ENCODE measurements at regions not wholly inside any gene's neighbourhood (a gene's known extent, or its start where the extent isn't known, plus 50 kb on each side); places are given as distances from the start of the nearest gene placed in this dataset.

- no peak for TF ChIP-seq REST (IDR thresholded peaks at IDR 0.05)
- no peak for TF ChIP-seq ZFP36 (IDR thresholded peaks at IDR 0.05; ENCODE audit: borderline replicate concordance, partially characterized antibody)
- no peak for TF ChIP-seq CBX8 (IDR thresholded peaks at IDR 0.05)
- no peak for TF ChIP-seq HOXB13 (CRISPR knock-in tag; IDR thresholded peaks at IDR 0.05; ENCODE audit: low read depth)
- no peak for TF ChIP-seq HDAC2 (IDR thresholded peaks at IDR 0.05)
These were observed 71.7 kb upstream of the FCN1 start (continued) for GRCh38 chr9:134989206-134990065.

DNA sequence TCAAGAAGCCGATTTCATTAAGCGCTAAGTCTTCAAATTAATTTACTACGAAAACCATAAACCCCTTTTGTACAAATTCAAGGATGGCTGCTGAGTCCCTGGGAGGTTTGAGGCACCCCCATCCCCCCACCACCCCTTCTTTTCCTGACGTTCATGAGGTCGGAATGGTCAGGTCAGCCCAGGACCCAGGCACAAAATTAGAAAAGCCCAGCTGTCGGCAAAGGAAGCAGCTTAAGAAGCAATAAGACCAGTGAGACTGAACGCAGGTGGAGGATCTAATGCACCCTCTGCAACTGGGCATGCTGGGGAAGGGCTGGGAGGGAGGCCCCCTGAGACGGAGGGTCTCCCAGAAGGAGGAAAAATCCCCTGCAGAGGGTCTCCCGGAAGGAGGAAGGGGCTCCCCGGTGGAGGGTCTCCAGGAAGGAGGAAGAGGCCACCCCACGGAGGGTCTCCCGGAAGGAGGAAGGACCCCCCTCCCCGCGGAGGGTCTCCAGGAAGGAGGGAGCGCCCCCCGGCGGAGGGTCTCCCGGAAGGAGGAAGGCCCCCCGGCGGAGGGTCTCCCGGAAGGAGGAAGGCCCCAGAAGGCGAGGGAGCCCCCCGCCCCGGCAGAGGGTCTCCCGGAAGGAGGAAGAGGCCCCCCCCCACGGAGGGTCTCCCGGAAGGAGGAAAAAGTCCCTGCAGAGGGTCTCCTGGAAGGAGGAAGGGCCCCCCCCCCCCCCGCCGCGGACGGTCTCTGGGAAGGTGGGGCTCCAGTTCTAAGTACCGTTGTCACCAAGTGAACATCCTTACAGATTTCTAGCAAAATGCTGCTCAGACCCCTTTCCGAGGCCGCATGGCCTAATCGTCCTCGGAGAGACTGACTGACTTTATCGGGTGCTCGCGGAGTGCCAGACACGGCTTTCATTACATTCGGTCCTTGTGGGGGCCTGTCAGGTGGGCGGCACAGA lies 74.4 kb upstream of the FCN1 start:
- Histone ChIP-seq H3K4me3 (no peak overlapping the region), H3K4me1 (no peaks in the 10 kb centered on the region), H3K9me3 (peaks cover 7% of the 10 kb centered on the region; the same call in 2 of the 3 replicates), H3K27ac (no peak overlapping the region), H3K4me2 (no peak overlapping the region)
- POLR2A ChIA-PET, result no interaction called here
- 52% methylated on average over 38 of the region's 42 CpGs for WGBS (ENCODE audit: missing lambda C conversion rate)
- DNase-seq (ENCODE audit: low read depth in 1 of 2, low spot score in 1 of 2), result no peak
- TF ChIP-seq POLR2A (IDR thresholded peaks at IDR 0.05; ENCODE audit: low read length) (no peak), FOXS1 (CRISPR knock-in tag; IDR thresholded peaks at IDR 0.05) (no peak), REST (IDR thresholded peaks at IDR 0.05) (no peak), HDAC2 (IDR thresholded peaks at IDR 0.05) (no peak), RFX5 (IDR thresholded peaks at IDR 0.05) (no peak), NR3C1 (IDR thresholded peaks at IDR 0.05) (no peak)
- TF ChIP-seq, protein P1, sequence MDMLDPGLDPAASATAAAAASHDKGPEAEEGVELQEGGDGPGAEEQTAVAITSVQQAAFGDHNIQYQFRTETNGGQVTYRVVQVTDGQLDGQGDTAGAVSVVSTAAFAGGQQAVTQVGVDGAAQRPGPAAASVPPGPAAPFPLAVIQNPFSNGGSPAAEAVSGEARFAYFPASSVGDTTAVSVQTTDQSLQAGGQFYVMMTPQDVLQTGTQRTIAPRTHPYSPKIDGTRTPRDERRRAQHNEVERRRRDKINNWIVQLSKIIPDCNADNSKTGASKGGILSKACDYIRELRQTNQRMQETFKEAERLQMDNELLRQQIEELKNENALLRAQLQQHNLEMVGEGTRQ (IDR thresholded peaks at IDR 0.05), result no peak
- TF ChIP-seq, protein P2, sequence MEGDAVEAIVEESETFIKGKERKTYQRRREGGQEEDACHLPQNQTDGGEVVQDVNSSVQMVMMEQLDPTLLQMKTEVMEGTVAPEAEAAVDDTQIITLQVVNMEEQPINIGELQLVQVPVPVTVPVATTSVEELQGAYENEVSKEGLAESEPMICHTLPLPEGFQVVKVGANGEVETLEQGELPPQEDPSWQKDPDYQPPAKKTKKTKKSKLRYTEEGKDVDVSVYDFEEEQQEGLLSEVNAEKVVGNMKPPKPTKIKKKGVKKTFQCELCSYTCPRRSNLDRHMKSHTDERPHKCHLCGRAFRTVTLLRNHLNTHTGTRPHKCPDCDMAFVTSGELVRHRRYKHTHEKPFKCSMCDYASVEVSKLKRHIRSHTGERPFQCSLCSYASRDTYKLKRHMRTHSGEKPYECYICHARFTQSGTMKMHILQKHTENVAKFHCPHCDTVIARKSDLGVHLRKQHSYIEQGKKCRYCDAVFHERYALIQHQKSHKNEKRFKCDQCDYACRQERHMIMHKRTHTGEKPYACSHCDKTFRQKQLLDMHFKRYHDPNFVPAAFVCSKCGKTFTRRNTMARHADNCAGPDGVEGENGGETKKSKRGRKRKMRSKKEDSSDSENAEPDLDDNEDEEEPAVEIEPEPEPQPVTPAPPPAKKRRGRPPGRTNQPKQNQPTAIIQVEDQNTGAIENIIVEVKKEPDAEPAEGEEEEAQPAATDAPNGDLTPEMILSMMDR (IDR thresholded peaks at IDR 0.05), result no peak
- no peak for FAIRE-seq
- ATAC-seq, result no peak
- CTCF ChIA-PET, result interaction anchor here (0.6 to 1.3 kb wide), 2 partner anchors 9 to 749 kb away, joined by 3 to 5 read pairs; no protein-coding TSS in a partner anchor

Data from A549 (cell line).